Esophagus muscularis mucosa (tissue), 4 donors: ENCODE measurements at regions not wholly inside any gene's neighbourhood (a gene's known extent, or its start where the extent isn't known, plus 50 kb on each side); places are given as distances from the start of the nearest gene placed in this dataset.

Experiments used
- DNase-seq: peaks from one replicate; pipeline ENCODE4 v3.0.0-alpha.2; 2017; ENCODE audit errors: extremely low spot score
- H3K27ac ChIP-seq, 4 donors: fragments of 200-600 bp; sonication (generic); replicated peaks in 1 of 4; 1 replicate in 3 of 4; 2 replicates in 1 of 4; pipeline ENCODE4 v1.5.1; 2016 to 2019; ENCODE audit warnings: mild to moderate bottlenecking in 1 of 4
- H3K27me3 ChIP-seq, 4 donors: fragments of 200-600 bp; sonication (generic); one replicate each; pipeline versions ENCODE4 v1.5.1 to v1.6.0; 2016 to 2019
- H3K36me3 ChIP-seq, 4 donors: fragments of 200-600 bp; sonication (generic); one replicate each; pipeline ENCODE4 v1.5.1; 2016 to 2019
- H3K4me1 ChIP-seq, 4 donors: fragments of 200-600 bp; sonication (generic); one replicate each; pipeline ENCODE4 v1.5.1; 2016 to 2019
- H3K4me3 ChIP-seq, 4 donors: fragments of 200-600 bp; sonication (generic); 1 replicate in 2 of 4; 2 replicates in 2 of 4; pipeline ENCODE4 v1.5.1; 2016 to 2019; ENCODE audit warnings: mild to moderate bottlenecking in 4 of 4, moderate library complexity in 1 of 4
- H3K9me3 ChIP-seq, 4 donors: fragments of 200-600 bp; sonication (generic); 1 replicate in 3 of 4; 2 replicates in 1 of 4; pipeline ENCODE4 v1.5.1; 2016 to 2019
- EP300 ChIP-seq: sonication (generic); formaldehyde crosslinking; IDR thresholded peaks from one replicate; pipeline ENCODE4 v1.6.1; 2017; ENCODE audit warnings: antibody characterized with exemption
- POLR2A ChIP-seq: fragments of 450-650 bp; IDR thresholded peaks from one replicate; pipeline ENCODE4 v1.6.1; 2017; ENCODE audit warnings: antibody characterized with exemption, moderate library complexity, mild to moderate bottlenecking, low read depth
- POLR2AphosphoS5 ChIP-seq, 2 donors: sonication (generic); formaldehyde crosslinking; IDR thresholded peaks; one replicate each; pipeline ENCODE4 v1.6.1; 2017; ENCODE audit warnings: antibody characterized with exemption in 2 of 2
- WGBS: methylation state at CpG from one replicate; pipeline ENCODE4 v1.1.5; 2018; 5-methylcytosine and 5-hydroxymethylcytosine counted together
- intact Hi-C: fragments of 100-400 bp; cut with DNase I; formaldehyde crosslinking; loops from one replicate; pipeline ENCODE4 v1.15.1; 2023
- TF ChIP-seq, protein P1 (sequence below), 3 experiments: fragments of 200-600 bp in 2 of 3; fragments of 450-650 bp in 1 of 3; sonication (generic) in 2 of 3; IDR thresholded peaks; one replicate each; pipeline ENCODE4 v1.5.1; 2017 to 2019; ENCODE audit warnings: antibody characterized with exemption in 3 of 3, mild to moderate bottlenecking in 2 of 3, moderate library complexity in 1 of 3

DNA sequence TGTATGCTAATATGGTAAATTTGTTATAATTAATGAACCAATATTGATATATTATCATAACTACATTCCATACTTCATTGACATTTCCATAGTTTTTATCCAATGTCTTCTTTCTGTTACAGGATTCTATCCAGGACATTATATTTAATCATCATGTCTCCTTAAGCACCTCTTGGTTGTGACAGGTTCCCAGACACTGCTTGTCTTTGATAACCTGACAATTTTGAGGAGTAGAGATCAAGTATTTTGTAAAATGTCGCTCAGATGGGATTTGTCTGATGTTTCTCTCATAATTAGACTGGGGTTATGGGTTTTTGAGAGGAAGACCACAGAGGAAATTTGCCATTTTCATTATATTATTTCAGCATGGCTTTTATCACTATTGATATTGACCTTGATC lies 317.4 kb downstream of the PLOD2 start:
- H3K36me3 ChIP-seq: no peaks in the 10 kb centered on the region
- H3K4me1 ChIP-seq: no peaks in the 10 kb centered on the region
- no peak for TF ChIP-seq EP300
- TF ChIP-seq, protein P1, sequence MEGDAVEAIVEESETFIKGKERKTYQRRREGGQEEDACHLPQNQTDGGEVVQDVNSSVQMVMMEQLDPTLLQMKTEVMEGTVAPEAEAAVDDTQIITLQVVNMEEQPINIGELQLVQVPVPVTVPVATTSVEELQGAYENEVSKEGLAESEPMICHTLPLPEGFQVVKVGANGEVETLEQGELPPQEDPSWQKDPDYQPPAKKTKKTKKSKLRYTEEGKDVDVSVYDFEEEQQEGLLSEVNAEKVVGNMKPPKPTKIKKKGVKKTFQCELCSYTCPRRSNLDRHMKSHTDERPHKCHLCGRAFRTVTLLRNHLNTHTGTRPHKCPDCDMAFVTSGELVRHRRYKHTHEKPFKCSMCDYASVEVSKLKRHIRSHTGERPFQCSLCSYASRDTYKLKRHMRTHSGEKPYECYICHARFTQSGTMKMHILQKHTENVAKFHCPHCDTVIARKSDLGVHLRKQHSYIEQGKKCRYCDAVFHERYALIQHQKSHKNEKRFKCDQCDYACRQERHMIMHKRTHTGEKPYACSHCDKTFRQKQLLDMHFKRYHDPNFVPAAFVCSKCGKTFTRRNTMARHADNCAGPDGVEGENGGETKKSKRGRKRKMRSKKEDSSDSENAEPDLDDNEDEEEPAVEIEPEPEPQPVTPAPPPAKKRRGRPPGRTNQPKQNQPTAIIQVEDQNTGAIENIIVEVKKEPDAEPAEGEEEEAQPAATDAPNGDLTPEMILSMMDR (IDR thresholded peaks at IDR 0.05): no peak
- no peak for TF ChIP-seq POLR2A
- no peak for TF ChIP-seq POLR2AphosphoS5 (IDR thresholded peaks at IDR 0.05)
- H3K27ac ChIP-seq: no peak overlapping the region
- H3K27me3 ChIP-seq: no peaks in the 10 kb centered on the region
- DNase-seq: no peak
- WGBS: 85% methylated on average over 1 of the region's 1 CpG
- no peaks in the 10 kb centered on the region for H3K9me3 ChIP-seq
- no peak overlapping the region for H3K4me3 ChIP-seq
- intact Hi-C loops: no loop called here

DNA sequence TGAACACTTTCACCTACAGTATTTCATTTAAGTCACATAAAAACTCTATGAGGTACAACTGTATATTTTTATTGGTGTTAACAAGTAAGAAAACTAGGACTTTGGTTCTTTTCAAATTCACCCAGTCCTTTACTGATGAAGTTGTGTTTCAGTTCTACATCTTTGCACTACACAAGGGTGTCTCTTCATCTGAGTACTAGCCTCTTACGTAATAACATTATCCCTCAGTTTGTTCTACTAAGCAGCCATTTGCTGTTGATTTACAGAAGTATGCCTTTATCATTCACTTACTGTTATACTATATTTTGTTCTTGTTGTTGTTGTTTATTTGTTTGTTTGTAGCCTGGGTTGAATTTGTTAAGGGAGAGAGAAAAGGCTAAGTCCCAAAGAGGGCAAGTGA lies 311.9 kb downstream of the PLOD2 start:
- Histone ChIP-seq H3K27ac (no peak overlapping the region), H3K4me1 (no peaks in the 10 kb centered on the region), H3K27me3 (no peaks in the 10 kb centered on the region), H3K36me3 (no peaks in the 10 kb centered on the region), H3K4me3 (no peak overlapping the region), H3K9me3 (no peaks in the 10 kb centered on the region)
- WGBS: 95% methylated on average over 1 of the region's 1 CpG
- intact Hi-C loops: no loop called here
- TF ChIP-seq POLR2AphosphoS5 (IDR thresholded peaks at IDR 0.05): no peak
- TF ChIP-seq EP300: no peak
- TF ChIP-seq, protein P1 (IDR thresholded peaks at IDR 0.05): no peak
- no peak for TF ChIP-seq POLR2A
- DNase-seq: no peak

DNA sequence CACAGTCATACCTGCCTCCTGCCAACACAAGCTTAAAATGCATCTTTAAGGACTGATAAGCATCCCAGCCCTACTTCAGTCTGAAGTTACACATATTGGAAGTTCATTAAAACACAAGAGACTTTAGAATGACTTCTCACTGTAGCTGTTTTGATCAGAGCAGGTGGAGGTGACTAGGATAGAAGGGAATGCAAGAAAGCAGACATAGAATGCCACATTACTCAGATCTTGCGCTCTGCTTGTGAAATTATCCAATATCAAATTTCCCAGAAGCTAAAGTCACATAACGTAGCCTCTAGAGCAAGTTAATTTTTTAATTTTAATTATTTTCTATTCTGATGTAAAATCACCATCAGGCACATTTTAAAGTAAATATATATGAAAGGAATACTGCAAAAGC lies 306.5 kb downstream of the PLOD2 start:
- Histone ChIP-seq H3K4me3 (no peak overlapping the region), H3K4me1 (no peaks in the 10 kb centered on the region), H3K36me3 (no peaks in the 10 kb centered on the region), H3K27me3 (no peaks in the 10 kb centered on the region), H3K9me3 (no peaks in the 10 kb centered on the region), H3K27ac (no peak overlapping the region)
- TF ChIP-seq EP300 (no peak), POLR2A (no peak), POLR2AphosphoS5 (IDR thresholded peaks at IDR 0.05) (no peak)
- TF ChIP-seq, protein P1 (IDR thresholded peaks at IDR 0.05): no peak
- WGBS: 94% methylated on average over 2 of the region's 2 CpGs
- intact Hi-C loops: no loop called here
- DNase-seq: no peak

DNA sequence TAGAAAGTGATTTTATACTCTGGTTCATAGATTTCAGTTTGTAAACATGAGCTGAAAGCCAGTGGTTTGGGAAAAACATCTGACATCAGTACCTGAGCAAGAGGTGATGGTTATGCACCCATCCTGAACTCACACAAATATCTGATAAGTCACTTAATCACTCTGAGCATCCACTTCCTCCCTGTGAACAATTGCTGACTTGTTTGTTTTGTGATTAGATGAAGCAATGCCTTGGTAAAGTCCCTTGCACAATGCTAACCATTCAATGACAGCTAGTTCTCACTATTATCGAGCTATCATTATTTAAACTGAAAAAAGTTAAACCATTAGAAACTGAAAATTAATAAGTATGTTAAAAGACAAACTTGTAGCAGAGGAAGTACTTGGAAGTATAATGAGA lies 303.0 kb downstream of the PLOD2 start:
- intact Hi-C loops: no loop called here
- TF ChIP-seq POLR2AphosphoS5 (IDR thresholded peaks at IDR 0.05) (no peak), POLR2A (no peak), EP300 (no peak)
- TF ChIP-seq, protein P1 (IDR thresholded peaks at IDR 0.05): no peak
- H3K4me3 ChIP-seq: no peak overlapping the region

DNA sequence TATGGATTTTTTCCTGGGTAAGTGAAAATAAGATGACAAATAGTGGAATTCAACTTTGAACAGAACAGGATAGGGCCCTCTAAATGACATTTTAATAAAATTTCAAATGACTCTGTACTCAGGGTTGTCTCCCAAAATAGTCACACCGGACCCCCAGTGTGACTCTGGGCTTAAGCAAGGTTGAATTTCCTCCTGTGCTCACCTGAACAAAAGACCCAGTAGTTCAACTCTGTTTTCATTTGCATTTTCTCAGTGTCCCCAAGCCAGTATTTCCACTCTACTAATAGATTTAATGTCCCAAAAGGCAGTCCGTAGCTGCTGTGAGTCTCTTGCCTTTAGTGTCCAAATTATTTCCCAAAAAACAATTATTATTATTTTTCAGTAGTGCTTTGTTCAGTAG lies 296.6 kb downstream of the PLOD2 start:
- H3K9me3 ChIP-seq: no peaks in the 10 kb centered on the region
- no peak overlapping the region for H3K4me3 ChIP-seq
- intact Hi-C loops: no loop called here
- TF ChIP-seq EP300 (no peak), POLR2A (no peak), POLR2AphosphoS5 (IDR thresholded peaks at IDR 0.05) (no peak)
- TF ChIP-seq, protein P1 (IDR thresholded peaks at IDR 0.05): no peak
- no peak overlapping the region for H3K27ac ChIP-seq
- DNase-seq: no peak
- whole genome bisulfite sequencing: 89% methylated on average over 2 of the region's 2 CpGs
- H3K27me3 ChIP-seq: no peaks in the 10 kb centered on the region
- peaks cover 0 to 18% (median 11%) of the 10 kb centered on the region in 4 donors for H3K4me1 ChIP-seq
- H3K36me3 ChIP-seq: no peaks in the 10 kb centered on the region

More for the DNA sequence above, 303.0 kb downstream of the PLOD2 start:
- Histone ChIP-seq H3K9me3 (no peaks in the 10 kb centered on the region), H3K27ac (no peak overlapping the region), H3K27me3 (no peaks in the 10 kb centered on the region), H3K36me3 (no peaks in the 10 kb centered on the region), H3K4me1 (no peaks in the 10 kb centered on the region)
- no peak for DNase-seq
- WGBS: 77% methylated on average over 1 of the region's 1 CpG
